Lower lobe of right lung (tissue), 2 donors: ENCODE measurements at regions not wholly inside any gene's neighbourhood (a gene's known extent, or its start where the extent isn't known, plus 50 kb on each side); places are given as distances from the start of the nearest gene placed in this dataset.
A peak's percentile ranks its signal among the peaks of the same experiment; 100 is the strongest.
"Not testable (repeated sequence)": the region's sequence is repeated elsewhere in the genome, so short reads cannot be mapped to it uniquely, and the experiment has no call there.

Experiments
- ATAC-seq, 2 donors: fragments of 200-7000 bp; cut with Tn5 transposase; one replicate each; pipeline ENCODE4 v1.9.1; 2020 to 2022; ENCODE audit warnings: mild to moderate bottlenecking in 2 of 2, moderate library complexity in 2 of 2
- DNase-seq: peaks from one replicate; pipeline ENCODE4 v3.0.0-alpha.2; 2020
- H3K27ac ChIP-seq: fragments of 200-600 bp; one replicate; pipeline ENCODE4 v1.8.0; 2022
- H3K27me3 ChIP-seq: fragments of 200-600 bp; one replicate; pipeline ENCODE4 v1.8.0; 2022; ENCODE audit warnings: low read depth
- H3K36me3 ChIP-seq: fragments of 200-600 bp; one replicate; pipeline ENCODE4 v1.8.0; 2022; ENCODE audit warnings: mild to moderate bottlenecking
- H3K4me1 ChIP-seq: fragments of 200-600 bp; one replicate; pipeline ENCODE4 v1.8.0; 2022
- H3K4me3 ChIP-seq: fragments of 200-600 bp; one replicate; pipeline ENCODE4 v1.8.0; 2022; ENCODE audit warnings: mild to moderate bottlenecking
- H3K9me3 ChIP-seq: fragments of 200-600 bp; one replicate; pipeline ENCODE4 v1.8.0; 2022
- CTCF ChIP-seq: fragments of 200-600 bp; IDR thresholded peaks from one replicate; pipeline ENCODE4 v1.8.0; 2022; ENCODE audit warnings: antibody characterized with exemption, mild to moderate bottlenecking
- intact Hi-C: fragments of 100-400 bp; cut with DNase I; formaldehyde crosslinking; loops from one replicate; pipeline ENCODE4 v1.11.0; 2022
- donor health status: DM: no; HTN: yes; CAD: no; lungs with severe emphysema.

DNA sequence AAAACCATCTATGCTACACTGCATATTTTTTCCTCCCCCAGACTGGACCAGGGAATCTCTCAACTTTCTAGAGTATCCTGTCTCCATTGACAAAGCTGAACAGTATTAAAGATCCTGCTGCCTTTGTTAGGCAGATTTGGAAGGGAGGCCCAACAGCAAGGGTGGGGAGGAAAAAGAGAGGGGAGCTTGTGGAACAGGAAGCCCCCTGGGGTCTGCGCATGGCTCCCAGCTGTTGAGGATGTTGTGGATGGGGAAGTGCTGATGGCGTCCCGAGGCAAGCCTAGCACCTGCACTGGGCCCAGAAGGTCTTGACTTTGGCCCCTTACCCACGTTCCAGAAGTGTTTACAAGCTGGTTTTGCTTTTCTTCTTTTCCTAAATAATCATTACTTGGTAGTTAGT, 146.6 kb downstream of the TBC1D2B start:
- intact Hi-C loops, H3K36me3 ChIP-seq: not testable (repeated sequence)

DNA sequence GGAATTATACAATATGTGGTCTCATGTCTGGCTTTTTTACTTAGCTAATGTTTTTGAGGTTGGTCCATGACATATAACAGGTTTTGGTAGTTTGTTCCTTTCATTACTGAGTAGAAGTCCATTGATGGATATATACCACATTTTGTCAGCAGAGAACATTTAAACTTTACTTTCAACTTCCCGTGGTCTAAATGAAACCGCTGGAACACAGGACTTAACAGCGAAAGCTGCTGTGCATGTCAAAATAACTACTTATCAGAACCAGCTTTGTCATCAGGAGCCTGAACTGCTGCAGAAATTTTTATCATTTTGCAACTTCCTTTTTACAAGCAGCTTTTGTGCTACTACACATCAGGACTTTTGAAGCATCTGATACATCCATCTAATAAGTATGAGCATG, 147.0 kb downstream of the TBC1D2B start:
- H3K36me3 ChIP-seq, H3K27ac ChIP-seq, ATAC-seq, H3K4me3 ChIP-seq, H3K4me1 ChIP-seq, H3K27me3 ChIP-seq, H3K9me3 ChIP-seq, intact Hi-C loops, DNase-seq: not testable (repeated sequence)

More for the DNA sequence above, 146.6 kb downstream of the TBC1D2B start:
- not testable (repeated sequence) for H3K27ac ChIP-seq, DNase-seq, ATAC-seq, H3K4me1 ChIP-seq, H3K4me3 ChIP-seq, H3K9me3 ChIP-seq, H3K27me3 ChIP-seq

DNA sequence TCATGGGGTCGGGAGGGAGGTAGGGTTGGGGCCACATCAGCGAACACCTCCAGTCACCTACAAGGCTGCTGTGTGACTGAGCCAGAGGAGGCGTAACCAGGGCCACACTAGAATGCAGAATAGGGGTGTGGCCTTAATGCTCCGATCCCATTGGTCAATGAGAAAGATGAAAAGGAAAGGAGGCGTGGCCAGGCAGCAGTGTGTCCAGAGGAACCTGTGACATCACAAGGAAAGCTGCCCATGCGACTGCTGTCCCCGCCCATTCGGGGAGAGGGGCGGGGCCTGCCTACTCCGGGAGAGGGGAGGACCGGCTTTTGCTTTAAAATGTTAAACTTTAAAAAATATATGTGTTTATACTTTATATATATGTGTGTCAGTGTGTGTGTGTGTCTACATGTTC, 150.7 kb downstream of the TBC1D2B start:
- not testable (repeated sequence) for ATAC-seq, H3K4me3 ChIP-seq
- DNase-seq, result peak; percentile 20

DNA sequence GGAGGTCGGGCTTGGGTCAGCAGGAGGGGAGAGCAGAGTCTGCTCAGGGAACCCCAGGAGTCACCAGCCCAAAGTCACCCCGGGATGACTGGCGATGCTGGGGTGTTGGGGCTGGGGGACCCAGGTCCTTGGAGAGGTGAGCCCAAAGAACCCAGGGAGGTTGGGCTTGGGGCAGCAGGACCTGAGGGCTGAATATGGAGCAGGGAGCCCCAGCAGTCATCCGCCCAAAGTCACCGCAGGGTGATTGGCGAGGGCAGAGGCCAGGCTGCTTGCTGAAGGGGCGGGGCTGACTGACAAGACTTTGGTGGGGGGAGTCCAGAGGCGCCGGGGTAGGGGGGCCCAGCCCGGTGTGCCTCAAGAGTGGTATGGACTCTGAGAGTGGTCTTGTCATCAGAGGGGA, 151.2 kb downstream of the TBC1D2B start:
- H3K27ac ChIP-seq, H3K27me3 ChIP-seq, DNase-seq, H3K36me3 ChIP-seq, intact Hi-C loops, H3K4me1 ChIP-seq, H3K9me3 ChIP-seq, ATAC-seq, H3K4me3 ChIP-seq: not testable (repeated sequence)

More for the DNA sequence above, 150.7 kb downstream of the TBC1D2B start:
- H3K27me3 ChIP-seq, H3K27ac ChIP-seq, intact Hi-C loops, H3K36me3 ChIP-seq, H3K4me1 ChIP-seq, H3K9me3 ChIP-seq: not testable (repeated sequence)

- intact Hi-C loops, H3K4me3 ChIP-seq, H3K27me3 ChIP-seq, H3K27ac ChIP-seq, H3K9me3 ChIP-seq, ATAC-seq, H3K4me1 ChIP-seq, H3K36me3 ChIP-seq, DNase-seq: not testable (repeated sequence)
These were observed 152.4 kb downstream of the TBC1D2B start for GRCh38 chr15:77925101-77925500.

GRCh38 chr15:77921664-77922063, 155.8 kb downstream of the TBC1D2B start:
- Histone ChIP-seq H3K36me3 (no peaks in the 10 kb centered on the region), H3K27ac (no peak overlapping the region), H3K9me3 (no peaks in the 10 kb centered on the region), H3K4me3 (no peak overlapping the region), H3K4me1 (no peaks in the 10 kb centered on the region), H3K27me3 (no peaks in the 10 kb centered on the region)
- intact Hi-C loops, result no loop called here
- no peak for DNase-seq
- no peak for ATAC-seq
- TF ChIP-seq CTCF, result no peak

- ATAC-seq, H3K36me3 ChIP-seq, DNase-seq, H3K4me3 ChIP-seq, H3K4me1 ChIP-seq, H3K27ac ChIP-seq, H3K9me3 ChIP-seq, intact Hi-C loops, H3K27me3 ChIP-seq: not testable (repeated sequence)
These were observed 160.4 kb downstream of the TBC1D2B start for GRCh38 chr15:77916966-77917635.

DNA sequence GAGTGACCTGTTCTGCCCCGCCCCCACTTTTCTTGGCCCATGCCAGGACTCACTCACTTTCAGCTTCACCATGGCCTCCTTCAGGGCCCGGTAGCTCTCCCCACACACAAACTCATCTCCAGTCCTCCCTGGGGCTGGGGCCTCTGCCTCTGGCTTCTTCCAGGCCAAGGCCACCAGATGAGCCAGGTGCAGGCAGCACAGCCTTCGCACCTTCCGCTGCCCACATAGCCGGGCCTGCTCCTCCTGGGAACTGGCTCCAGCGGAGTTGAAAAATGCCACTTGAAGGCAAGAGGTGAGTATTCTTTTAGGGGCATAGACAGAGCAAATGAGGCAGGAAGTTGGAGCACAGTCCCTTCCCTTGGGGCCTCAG, 161.6 kb downstream of the TBC1D2B start:
- DNase-seq, intact Hi-C loops, H3K27me3 ChIP-seq, H3K9me3 ChIP-seq, H3K27ac ChIP-seq, H3K4me1 ChIP-seq, ATAC-seq, H3K36me3 ChIP-seq, H3K4me3 ChIP-seq: not testable (repeated sequence)

DNA sequence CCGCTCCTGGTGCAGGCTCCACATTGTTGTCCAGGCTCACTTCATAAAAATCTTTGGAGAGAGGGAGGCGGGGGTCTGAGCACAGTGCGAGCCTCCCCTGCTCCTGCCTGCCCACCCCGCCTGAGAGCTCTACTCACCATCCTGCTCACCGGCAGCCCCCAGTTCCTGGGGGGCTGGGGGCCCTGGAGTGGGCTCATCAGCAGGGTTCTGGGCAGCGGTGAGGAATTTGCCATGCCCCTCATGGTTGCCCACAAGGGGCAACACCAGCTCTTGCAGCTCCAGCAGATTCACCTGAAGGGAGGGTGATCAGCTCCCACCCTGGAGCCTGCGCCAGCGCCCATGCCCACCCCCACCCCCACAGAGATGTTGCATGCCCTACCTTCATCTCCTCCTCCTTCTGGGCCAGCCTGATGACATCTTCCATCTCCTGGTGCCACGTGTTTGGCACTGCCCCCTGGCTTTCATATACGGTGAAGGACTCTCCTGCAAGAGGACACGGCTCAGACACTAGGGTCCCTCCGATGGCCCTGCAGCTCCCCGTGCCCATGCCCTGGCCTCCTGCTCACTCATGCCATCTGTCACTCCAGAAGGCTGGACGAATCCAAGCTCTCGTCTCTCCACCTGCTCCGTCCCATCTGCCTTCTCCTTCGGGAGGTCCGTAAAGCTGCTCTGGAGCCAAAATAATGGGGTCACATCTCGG, 162.1 kb downstream of the TBC1D2B start:
- intact Hi-C loops, result no loop called here
- no peak for TF ChIP-seq CTCF
- ATAC-seq, result no peak

DNA sequence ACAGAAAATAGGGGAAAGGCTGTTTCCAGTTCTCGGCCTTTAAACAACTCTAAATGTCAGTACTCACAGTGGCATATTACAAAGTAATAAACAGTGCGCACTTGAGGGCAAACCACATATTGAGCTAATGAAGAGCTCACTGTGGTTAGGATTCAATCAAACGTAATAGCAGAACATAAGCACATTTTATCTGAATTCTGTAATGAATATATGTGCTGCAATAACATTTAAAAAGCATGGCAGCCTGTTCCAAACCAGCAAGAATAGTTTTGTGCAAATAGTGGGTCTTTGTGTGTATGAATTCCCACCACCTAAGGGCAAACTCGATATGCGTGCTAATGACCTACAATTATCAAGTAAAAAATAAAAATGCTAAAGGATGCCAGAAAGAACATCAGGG, 163.0 kb downstream of the TBC1D2B start:
- H3K27me3 ChIP-seq, ATAC-seq, intact Hi-C loops, H3K9me3 ChIP-seq, H3K4me3 ChIP-seq, DNase-seq, H3K27ac ChIP-seq, H3K36me3 ChIP-seq, H3K4me1 ChIP-seq: not testable (repeated sequence)

More for the DNA sequence above, 162.1 kb downstream of the TBC1D2B start:
- Histone ChIP-seq H3K27ac (no peak overlapping the region), H3K4me1 (no peaks in the 10 kb centered on the region), H3K4me3 (no peak overlapping the region), H3K36me3 (no peaks in the 10 kb centered on the region), H3K9me3 (no peaks in the 10 kb centered on the region), H3K27me3 (no peaks in the 10 kb centered on the region)
- DNase-seq, result no peak
